NOMO-1 (cell line): ENCODE measurements at regions not wholly inside any gene's neighbourhood (a gene's known extent, or its start where the extent isn't known, plus 50 kb on each side); places are given as distances from the start of the nearest gene placed in this dataset.
"Not testable (repeated sequence)": the region's sequence is repeated elsewhere in the genome, so short reads cannot be mapped to it uniquely, and the experiment has no call there.

Source experiments
- DNase-seq, 2 experiments: peaks; one replicate each; lab custom pipeline; 2025; ENCODE audit not compliant: unreplicated experiment in 2 of 2; lab: John Stamatoyannopoulos, UW

- DNase-seq: no peak
Measured at GRCh38 chr4:77358315-77358928, 201.4 kb downstream of the CCNG2 start.

GRCh38 chr4:77360451-77360850 lies 203.4 kb downstream of the CCNG2 start:
- DNase-seq: no peak

GRCh38 chr4:77366876-77367275 lies 209.9 kb downstream of the CCNG2 start:
- not testable (repeated sequence) for DNase-seq

- no peak for DNase-seq
Measured at GRCh38 chr4:77367638-77368037, 210.6 kb downstream of the CCNG2 start.

GRCh38 chr4:77372375-77372774 lies 215.4 kb downstream of the CCNG2 start:
- no peak for DNase-seq

- DNase-seq: no peak
Measured at GRCh38 chr4:77375866-77376607, 219.0 kb downstream of the CCNG2 start.

GRCh38 chr4:77376788-77377460 lies 219.9 kb downstream of the CCNG2 start:
- no peak for DNase-seq

GRCh38 chr4:77384094-77384493 lies 221.5 kb upstream of the CXCL13 start:
- no peak for DNase-seq

GRCh38 chr4:77385124-77385969 lies 220.3 kb upstream of the CXCL13 start:
- DNase-seq: peak in 1 of 2 experiments; percentile 46

- no peak for DNase-seq
Measured at GRCh38 chr4:77393996-77394395, 211.6 kb upstream of the CXCL13 start.

GRCh38 chr4:77395481-77395880 lies 210.1 kb upstream of the CXCL13 start:
- DNase-seq: no peak

- no peak for DNase-seq
Measured at GRCh38 chr4:77398256-77398655, 207.4 kb upstream of the CXCL13 start.

GRCh38 chr4:77399831-77400230 lies 205.8 kb upstream of the CXCL13 start:
- no peak for DNase-seq

- no peak for DNase-seq
Measured at GRCh38 chr4:77413766-77414165, 191.9 kb upstream of the CXCL13 start.

- no peak for DNase-seq
Measured at GRCh38 chr4:77415689-77416088, 189.9 kb upstream of the CXCL13 start.

GRCh38 chr4:77418333-77418732 lies 187.3 kb upstream of the CXCL13 start:
- DNase-seq: no peak

GRCh38 chr4:77430847-77431246 lies 174.8 kb upstream of the CXCL13 start:
- no peak for DNase-seq

- DNase-seq: no peak
Measured at GRCh38 chr4:77431546-77431945, 174.1 kb upstream of the CXCL13 start.

GRCh38 chr4:77432717-77433417 lies 172.8 kb upstream of the CXCL13 start:
- DNase-seq: peak in 1 of 2 experiments; percentile 9

- DNase-seq: peak; percentile 21 to 64
Measured at GRCh38 chr4:77433418-77433733, 172.2 kb upstream of the CXCL13 start.
